Stomach (tissue), 8 donors: ENCODE measurements at regions not wholly inside any gene's neighbourhood (a gene's known extent, or its start where the extent isn't known, plus 50 kb on each side); places are given as distances from the start of the nearest gene placed in this dataset.

Experiments used
- DNase-seq, 2 donors: peaks; one replicate each; pipeline versions ENCODE4 v3.0.0 to v3.0.0-alpha.2; 2013 to 2019
- H3K27ac ChIP-seq, 5 donors: fragments of 200-600 bp in 4 of 5; sonication (generic) in 4 of 5; one replicate each; pipeline ENCODE4 v1.5.1; 2013 to 2019; ENCODE audit warnings: mild to moderate bottlenecking in 1 of 5, moderate library complexity in 1 of 5
- H3K27me3 ChIP-seq, 3 donors: fragments of 200-600 bp; sonication (generic); one replicate each; pipeline ENCODE4 v1.5.1; 2017 to 2019; ENCODE audit warnings: mixed run types in 1 of 3
- H3K36me3 ChIP-seq, 4 donors: fragments of 200-600 bp; sonication (generic); 1 replicate in 3 of 4; 2 replicates in 1 of 4; pipeline ENCODE4 v1.5.1; 2016 to 2019
- H3K4me1 ChIP-seq, 4 donors: fragments of 200-600 bp; sonication (generic); one replicate each; pipeline ENCODE4 v1.5.1; 2016 to 2019
- H3K4me3 ChIP-seq, 4 donors: fragments of 200-600 bp; sonication (generic) in 3 of 4; one replicate each; pipeline ENCODE4 v1.5.1; 2016 to 2019; ENCODE audit warnings: mild to moderate bottlenecking in 1 of 4
- H3K9me3 ChIP-seq, 4 donors: fragments of 200-600 bp; sonication (generic); one replicate each; pipeline ENCODE4 v1.5.1; 2016 to 2019
- CTCF ChIP-seq, 7 experiments: fragments of 450-650 bp in 4 of 7; fragments of 200-600 bp in 3 of 7; sonication (generic) in 3 of 7; IDR thresholded peaks; one replicate each; pipeline ENCODE4 v1.5.1; 2016 to 2019; ENCODE audit warnings: antibody characterized with exemption in 7 of 7, control low read depth in 2 of 7, mild to moderate bottlenecking in 1 of 7
- EP300 ChIP-seq: sonication (generic); formaldehyde crosslinking; IDR thresholded peaks from one replicate; pipeline ENCODE4 v1.6.1; 2017; ENCODE audit warnings: antibody characterized with exemption
- POLR2A ChIP-seq, 4 donors: fragments of 450-650 bp; IDR thresholded peaks; one replicate each; pipeline ENCODE4 v1.6.1; 2016; ENCODE audit warnings: antibody characterized with exemption in 4 of 4, control low read depth in 2 of 4, mild to moderate bottlenecking in 1 of 4, moderate library complexity in 1 of 4
- POLR2AphosphoS5 ChIP-seq, 3 donors: sonication (generic); formaldehyde crosslinking; IDR thresholded peaks; one replicate each; pipeline ENCODE4 v1.6.1; 2016; ENCODE audit warnings: antibody characterized with exemption in 3 of 3
- WGBS, 5 donors: extraction: QIAGEN DNeasy Blood & Tissue Kit in 3 of 5; methylation state at CpG; one replicate each; pipeline versions ENCODE4 v1.1.5 to v1.1.7; 2013 to 2018; 5-methylcytosine and 5-hydroxymethylcytosine counted together
- intact Hi-C: fragments of 100-400 bp; cut with DNase I; formaldehyde crosslinking; loops from one replicate; pipeline ENCODE4 v1.15.1; 2023; ENCODE audit warnings: low total_unique reads
- donor health status: healthy with polysubstance abuse.
- donor health status: Bipolar disorder and iron deficiency.
- donor health status: healthy.

- intact Hi-C loops: no loop called here
- Histone ChIP-seq H3K27ac (no peak overlapping the region), H3K9me3 (no peaks in the 10 kb centered on the region), H3K27me3 (peaks cover 0 to 7% (median 0%) of the 10 kb centered on the region in 3 donors), H3K4me1 (peaks cover 0 to 32% (median 5%) of the 10 kb centered on the region in 4 donors), H3K4me3 (no peak overlapping the region), H3K36me3 (no peaks in the 10 kb centered on the region)
- peak in 1 of 2 donors; percentile 32 for DNase-seq
- WGBS, 5 donors: 78 to 85% (median 81%) methylated on average over 17 to 18 of the region's 18 CpGs
- TF ChIP-seq EP300: no peak
- TF ChIP-seq CTCF (IDR thresholded peaks at IDR 0.05): no peak
- TF ChIP-seq POLR2A (IDR thresholded peaks at IDR 0.05): no peak
- TF ChIP-seq POLR2AphosphoS5 (IDR thresholded peaks at IDR 0.05): no peak
Measured at GRCh38 chr10:98321186-98321780, 53.3 kb upstream of the LOXL4 start.

GRCh38 chr10:98320486-98321185 lies 52.6 kb upstream of the LOXL4 start:
- TF ChIP-seq POLR2A (IDR thresholded peaks at IDR 0.05) (no peak), EP300 (no peak), CTCF (IDR thresholded peaks at IDR 0.05) (no peak), POLR2AphosphoS5 (IDR thresholded peaks at IDR 0.05) (no peak)
- Histone ChIP-seq H3K4me1 (peaks cover 0 to 33% (median 5%) of the 10 kb centered on the region in 4 donors), H3K27me3 (peaks cover 0 to 7% (median 0%) of the 10 kb centered on the region in 3 donors), H3K4me3 (no peak overlapping the region), H3K36me3 (no peaks in the 10 kb centered on the region), H3K27ac (no peak overlapping the region), H3K9me3 (no peaks in the 10 kb centered on the region)
- no peak for DNase-seq
- WGBS, 5 donors: 72 to 80% (median 78%) methylated on average over 8 of the region's 8 CpGs
- intact Hi-C loops: no loop called here

GRCh38 chr10:98318861-98319260 lies 50.9 kb upstream of the LOXL4 start:
- Histone ChIP-seq H3K27me3 (peaks cover 0 to 7% (median 0%) of the 10 kb centered on the region in 3 donors), H3K4me3 (no peak overlapping the region), H3K4me1 (peaks cover 0 to 27% (median 4%) of the 10 kb centered on the region in 4 donors), H3K36me3 (no peaks in the 10 kb centered on the region), H3K27ac (no peak overlapping the region), H3K9me3 (no peaks in the 10 kb centered on the region)
- intact Hi-C loops: no loop called here
- WGBS, 5 donors: 91 to 96% (median 93%) methylated on average over 6 of the region's 6 CpGs
- TF ChIP-seq EP300 (no peak), POLR2A (IDR thresholded peaks at IDR 0.05) (no peak), CTCF (IDR thresholded peaks at IDR 0.05) (no peak), POLR2AphosphoS5 (IDR thresholded peaks at IDR 0.05) (no peak)
- DNase-seq: no peak
